ENCODE measurements at regions not wholly inside any gene's neighbourhood (a gene's known extent, or its start where the extent isn't known, plus 50 kb on each side); places are given as distances from the start of the nearest gene placed in this dataset.
"Not testable (repeated sequence)": the region's sequence is repeated elsewhere in the genome, so short reads cannot be mapped to it uniquely, and the experiment has no call there.

DNA sequence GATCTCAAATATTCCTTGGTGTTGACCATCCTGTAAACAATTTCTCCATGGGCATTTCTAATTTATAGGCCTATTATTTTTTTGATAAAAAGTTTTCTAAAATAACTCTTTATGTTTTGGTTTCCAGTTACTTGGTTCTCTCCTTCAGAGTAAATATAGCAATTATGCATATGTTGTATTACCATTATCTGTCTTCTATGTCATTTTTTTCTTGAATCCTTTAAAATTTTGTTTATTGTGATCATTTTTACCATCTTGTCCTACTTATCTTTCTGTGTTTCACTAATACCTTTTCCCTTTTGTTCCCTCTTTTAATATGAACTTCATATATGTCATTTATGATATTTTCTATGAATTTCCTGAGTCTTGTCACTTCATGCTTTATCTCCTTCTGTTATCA, 341.1 kb downstream of the PDCD6IP start:
- no peak for DNase-seq

DNA sequence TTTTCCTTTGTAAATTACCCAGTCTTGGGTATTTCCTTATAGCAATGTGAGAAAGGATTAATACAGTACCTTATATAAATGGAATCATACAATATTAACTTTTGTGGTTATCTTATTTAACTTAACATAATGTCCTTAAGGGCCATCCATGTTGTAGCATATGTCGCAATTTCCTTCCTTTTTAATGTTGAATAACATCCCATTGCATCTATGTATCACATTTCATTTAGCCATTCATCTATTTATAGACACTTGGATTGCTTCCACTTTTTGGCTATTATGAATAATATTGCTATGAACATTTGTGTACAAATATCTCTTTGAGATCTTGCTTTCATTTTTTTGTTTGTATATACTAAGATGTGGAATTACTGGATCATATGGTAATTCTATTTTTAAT, 342.2 kb downstream of the PDCD6IP start:
- no peak for DNase-seq

DNA sequence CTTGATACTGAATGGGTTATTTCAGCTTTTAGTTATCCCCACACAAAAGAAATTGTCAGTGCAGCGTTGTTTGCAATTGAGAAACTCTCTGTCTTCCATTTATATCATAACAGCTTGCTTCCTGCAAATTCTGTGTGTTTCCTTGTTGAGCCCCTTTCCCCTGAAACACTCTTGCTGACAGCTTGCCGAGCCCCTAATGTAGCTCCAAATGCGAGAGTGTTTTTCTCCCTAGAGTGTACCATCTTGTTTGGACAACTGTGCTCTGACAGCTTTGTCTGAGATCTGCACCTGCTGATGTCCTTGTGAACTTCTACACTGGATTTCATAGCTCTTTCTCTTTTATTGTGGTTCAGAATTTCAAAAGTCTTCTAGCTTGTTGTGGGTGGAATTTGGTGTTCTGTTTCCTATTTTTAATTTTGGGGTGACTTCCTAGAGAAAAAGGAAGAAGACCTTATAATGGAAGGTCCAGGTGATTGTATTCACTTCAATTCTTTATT, 343.5 kb downstream of the PDCD6IP start:
- no peak for DNase-seq

DNA sequence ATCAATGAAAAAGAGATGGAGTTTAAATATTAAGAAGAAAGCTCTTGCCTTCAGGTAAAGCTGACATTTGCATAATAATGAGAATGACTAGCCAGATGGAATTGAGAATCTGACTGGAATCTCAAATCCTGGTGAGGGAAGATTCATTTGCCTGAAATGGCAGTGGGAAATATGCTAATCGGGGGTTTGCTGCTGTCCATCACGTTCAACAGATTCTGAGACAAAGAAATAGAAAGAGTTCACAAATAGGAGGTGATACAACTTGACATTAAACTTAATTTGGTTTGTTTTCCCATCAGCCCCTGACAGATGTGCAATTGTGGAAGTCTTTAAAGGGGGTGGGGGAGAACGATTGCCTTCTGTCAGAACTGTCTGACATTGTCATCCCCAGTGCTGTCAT, 347.4 kb downstream of the PDCD6IP start:
- no peak for DNase-seq

DNA sequence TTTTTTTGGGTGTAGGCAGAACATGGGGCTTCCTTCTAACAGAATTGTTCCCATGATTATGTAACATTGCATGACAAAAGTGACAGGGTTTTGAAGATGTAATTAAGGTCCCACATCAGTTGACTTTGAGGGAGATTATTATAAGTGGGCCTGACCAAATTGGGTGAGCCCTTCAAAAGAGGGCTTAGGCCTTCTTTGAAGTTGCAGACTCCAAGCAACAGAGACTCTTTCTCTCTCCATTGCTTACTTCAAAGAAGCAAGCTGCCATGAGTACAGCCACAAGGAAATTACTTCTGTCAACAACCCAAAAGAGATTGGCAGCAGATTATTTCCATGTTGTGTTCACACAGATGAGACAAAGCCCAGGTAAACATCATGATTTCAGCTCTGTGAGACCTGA, 348.2 kb downstream of the PDCD6IP start:
- DNase-seq: no peak

DNA sequence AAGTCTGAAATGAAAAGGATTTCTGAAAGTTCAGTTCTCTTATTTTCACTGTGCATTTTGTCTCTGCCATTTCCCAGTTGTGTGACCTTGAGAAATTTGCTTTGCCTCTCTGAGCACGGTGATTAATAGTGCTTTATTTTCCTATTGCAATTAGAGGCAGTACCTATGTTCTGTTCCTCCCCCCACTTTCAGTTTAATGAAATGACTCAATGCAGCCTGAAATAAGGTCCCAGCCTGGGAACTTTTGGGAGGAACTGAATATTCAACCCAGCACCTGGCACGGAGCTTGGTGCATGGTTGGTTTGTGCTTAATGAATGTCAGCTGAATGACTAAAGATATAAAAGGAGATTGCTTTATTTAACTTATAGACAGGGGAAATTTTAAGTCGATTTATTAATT, 352.6 kb downstream of the PDCD6IP start:
- DNase-seq: no peak

DNA sequence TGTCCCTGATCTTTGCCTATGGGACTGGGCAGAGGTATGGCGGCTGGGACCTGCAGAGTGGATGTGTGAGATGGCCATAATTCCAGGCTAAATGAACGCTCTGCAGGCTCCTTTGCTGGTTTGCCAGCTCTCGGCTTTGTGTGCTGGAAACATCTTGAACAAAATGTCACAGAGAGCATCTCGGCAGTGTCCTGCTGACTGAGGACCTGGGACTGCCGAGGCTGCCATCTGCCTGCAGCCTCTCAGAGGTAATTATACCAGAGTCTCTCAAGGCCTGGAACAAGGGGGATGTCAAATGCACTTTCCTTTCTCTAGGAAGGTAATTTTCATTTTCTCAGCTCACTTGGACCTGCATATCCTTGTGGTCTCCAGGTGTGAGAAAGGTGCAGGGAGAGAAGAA, 354.2 kb downstream of the PDCD6IP start:
- no peak for DNase-seq

DNA sequence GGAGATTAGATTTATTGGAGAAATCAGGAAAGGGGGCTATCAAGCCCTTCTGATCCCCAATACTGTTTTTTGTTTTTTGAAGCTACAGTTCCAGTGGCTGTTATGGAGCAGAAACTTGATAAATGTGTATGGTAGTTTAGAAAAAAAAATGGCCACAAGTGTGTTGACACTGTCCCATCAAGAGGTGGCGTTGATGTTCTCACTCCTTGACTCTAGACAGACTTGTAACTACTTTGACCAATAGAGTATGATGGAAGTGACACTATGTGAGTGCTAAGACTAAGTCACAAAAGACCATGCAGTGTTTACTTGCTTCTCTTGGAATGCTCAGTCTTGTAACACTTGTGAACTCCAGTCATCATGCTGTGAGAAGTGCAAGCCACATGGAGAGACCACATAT, 356.7 kb downstream of the PDCD6IP start:
- DNase-seq: no peak

DNA sequence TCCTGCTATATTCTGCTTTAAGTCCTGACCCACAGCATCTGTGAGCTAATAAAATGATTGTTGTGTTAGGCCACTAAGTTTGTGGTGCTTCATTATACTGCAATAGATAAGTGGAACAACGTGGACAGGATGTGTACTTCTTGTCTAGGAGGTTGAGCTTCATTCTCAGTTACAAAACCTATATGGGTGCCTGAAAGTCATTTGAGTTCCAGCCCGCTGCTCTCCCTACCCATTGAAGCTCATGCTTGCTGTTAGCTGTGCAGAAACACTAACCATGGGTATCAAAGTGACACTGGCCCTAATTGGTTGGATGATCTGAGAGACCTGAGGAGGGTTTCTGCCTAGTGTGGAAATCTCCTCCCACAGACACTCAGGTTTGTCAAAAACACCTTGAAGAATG, 357.2 kb downstream of the PDCD6IP start:
- DNase-seq: no peak

DNA sequence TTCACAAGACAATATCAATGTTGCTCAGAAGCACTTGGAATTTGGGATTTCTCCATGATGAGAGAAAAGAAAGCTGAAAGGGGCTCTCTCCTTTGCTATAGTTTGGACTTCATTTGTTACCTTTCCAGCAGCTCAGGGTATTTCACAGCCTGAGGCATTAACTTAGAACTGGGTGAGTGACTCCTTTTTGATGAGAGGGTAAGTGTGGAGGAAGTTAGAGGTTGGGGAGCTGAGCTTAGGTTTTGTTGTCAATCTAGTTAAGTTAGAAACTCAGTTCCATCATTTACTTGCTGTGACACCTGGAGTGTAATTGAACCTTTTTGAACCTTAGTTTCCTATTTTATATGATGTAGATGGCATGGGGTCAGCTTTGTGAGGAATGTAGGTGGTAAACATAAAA, 359.1 kb downstream of the PDCD6IP start:
- DNase-seq: no peak

DNA sequence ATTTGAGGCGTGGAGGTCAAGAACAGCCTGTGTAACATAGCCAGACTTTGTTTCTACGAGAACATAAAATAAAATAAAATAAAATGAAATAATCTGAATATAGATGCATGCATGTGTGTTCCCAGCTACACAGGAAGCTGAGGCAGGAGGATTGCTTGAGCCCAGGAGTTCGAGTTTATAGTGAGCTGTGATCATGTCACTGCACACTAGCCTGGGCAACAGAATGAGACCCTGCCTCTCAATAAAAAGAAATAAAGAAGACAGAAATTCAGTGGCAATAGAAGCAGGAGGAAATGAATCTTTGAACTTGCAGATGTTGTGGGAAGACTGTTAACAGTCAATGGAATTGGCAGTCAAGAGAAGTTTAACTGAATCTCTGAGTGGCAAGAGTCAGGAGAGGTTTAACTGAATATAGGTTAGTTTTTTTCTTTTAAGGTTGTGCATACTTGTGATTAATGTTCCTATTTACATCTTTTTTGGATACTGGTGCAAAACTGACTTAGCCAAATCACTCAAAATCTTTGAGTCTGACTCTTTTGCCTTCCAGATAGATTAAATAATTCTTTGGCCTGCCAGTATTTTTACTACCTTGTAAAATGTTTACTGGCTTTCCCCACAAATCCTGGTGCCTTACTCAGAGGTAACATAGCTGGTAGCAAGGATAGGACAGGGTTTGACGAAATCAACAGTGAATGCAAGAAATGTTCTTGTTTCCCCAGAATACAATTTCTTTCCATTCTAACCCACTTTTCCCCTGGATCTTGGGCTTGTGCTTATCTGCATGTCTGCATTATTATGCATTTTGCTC, 361.4 kb downstream of the PDCD6IP start:
- no peak for DNase-seq

DNA sequence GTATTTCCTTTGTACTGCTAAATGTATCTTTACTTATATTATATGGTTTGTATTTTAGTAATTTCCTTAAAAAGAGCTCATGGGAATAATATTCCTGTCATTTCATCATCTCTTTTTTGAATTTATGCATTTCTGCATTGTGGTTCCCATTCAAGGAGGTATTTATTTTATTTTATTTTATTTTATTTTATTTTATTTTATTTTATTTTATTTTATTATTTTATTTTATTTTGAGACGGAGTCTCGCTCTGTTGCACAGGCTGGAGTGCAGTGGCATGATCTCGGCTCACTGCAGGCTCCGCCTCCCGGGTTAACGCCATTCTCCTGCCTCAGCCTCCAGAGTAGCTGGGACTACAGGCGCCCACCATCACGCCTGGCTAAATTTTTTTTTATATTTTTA, 371.2 kb downstream of the PDCD6IP start:
- not testable (repeated sequence) for DNase-seq

DNA sequence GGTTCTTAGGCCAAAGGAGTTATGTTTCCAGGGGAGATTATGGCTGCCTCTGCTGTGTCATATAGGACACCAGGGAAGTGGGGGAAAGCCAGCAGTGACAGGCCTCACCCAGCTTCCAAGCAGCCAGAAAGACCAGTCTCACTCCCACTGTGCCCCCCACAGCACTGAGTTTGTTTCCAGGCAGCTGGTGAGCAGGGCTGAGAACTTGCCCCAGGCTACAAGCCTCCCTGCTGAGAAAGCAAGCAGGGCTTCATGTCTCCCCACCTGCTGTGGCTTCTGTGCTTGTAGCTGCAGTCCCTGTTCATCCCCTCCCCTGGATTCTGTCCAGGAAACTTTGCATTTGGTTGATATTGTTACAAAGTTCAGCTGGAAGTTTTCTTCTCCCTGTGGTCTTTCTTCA, 376.3 kb downstream of the PDCD6IP start:
- DNase-seq: no peak

DNA sequence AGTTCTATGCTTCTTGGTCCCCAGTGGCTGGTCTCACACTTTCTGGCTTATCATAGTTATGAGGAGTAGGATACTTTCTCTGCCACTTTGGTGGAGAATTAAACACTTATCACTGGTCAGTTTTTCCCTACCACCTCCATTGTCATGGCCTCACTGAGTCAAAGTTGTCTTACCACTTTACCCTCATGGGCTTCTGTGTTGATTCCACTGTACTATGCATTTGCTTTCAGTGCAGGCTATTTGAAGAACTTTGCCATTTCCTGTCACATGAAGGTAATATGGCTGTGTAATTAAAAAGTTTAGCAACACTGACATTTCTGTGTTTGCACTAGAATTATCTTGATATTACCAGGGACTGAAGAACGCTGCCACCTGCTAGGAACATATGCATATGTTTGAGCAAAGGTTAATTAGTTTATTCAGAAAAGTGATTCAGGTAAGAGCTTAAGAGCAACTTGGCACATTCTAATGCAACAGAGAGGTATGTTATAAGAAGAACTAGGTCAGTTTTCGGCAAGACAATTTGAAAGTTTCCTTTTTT, 377.3 kb downstream of the PDCD6IP start:
- DNase-seq: no peak

DNA sequence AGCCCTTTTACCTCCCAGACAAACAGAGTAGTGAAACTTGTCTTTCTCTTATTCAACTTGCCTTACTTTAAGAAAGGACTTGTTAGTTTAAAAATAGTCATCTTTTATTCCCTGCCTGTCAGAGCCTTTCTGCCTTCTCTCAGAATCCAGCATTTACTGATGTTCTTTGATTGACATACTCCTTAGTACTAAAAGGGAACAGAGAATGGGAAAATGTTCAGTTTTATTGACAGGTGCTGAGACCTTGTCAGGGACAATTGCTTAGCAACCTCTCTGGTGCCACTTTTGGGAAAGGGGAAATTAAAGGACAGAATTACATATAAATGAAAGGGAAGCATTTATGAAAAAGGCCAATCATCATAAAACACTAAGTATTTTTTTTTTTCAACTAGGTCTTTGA, 378.3 kb downstream of the PDCD6IP start:
- no peak for DNase-seq

DNA sequence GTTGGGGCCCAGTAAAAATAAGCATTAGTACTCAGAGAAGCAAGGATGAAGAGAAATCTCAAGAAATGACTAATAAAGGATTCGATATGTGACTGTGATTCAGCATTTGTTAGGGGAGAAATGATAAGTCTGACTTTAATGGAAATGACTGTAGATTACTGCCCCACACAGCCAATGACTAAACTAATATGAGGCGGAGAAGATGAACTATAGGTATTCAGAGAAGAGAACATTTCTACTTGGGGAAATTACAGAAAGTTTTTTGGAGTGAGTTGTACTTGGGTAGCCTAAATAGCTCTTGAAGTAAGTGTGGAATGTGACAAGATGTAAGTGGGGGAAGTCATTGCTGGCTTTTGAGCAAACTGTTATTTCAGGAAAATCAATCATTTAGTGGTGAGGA, 380.0 kb downstream of the PDCD6IP start:
- DNase-seq: no peak

DNA sequence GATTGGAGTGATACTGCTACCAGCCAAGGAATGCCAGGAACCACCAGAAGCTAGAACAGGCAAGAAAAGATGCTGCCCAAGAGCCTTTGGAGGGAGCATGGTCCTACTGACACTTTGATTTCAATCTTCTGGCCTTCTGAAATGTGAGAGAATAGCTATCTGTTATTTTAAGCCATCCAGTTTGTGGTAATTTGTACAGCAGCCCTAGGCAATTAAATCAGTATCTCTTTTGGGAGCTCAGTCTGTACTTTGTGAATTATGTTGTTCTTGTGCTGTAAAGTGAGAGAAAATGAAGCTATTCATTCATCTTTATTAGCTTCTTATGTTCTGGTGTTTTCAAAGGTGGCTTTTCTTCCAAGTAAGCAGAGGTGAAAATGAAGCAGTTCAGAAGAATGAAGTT, 381.3 kb downstream of the PDCD6IP start:
- no peak for DNase-seq

DNA sequence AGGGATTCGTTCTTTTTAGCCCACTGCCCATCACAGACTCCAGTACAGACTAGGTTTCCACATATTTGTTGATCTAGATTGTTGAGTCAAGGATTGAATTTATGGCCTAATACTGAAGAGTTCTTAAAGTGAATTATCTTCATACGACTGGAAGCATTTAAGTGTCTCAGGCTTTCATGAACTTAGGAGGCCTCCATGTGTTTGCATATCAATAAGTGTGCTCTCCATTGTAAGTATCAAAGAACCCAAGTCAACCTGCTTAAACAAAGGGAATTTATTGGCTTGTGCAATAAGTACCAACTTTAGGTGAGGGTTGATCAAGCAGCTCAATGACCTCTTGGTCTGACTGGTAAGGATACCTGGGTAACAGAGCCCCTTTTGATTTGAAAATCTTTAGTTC, 382.1 kb downstream of the PDCD6IP start:
- DNase-seq: no peak

DNA sequence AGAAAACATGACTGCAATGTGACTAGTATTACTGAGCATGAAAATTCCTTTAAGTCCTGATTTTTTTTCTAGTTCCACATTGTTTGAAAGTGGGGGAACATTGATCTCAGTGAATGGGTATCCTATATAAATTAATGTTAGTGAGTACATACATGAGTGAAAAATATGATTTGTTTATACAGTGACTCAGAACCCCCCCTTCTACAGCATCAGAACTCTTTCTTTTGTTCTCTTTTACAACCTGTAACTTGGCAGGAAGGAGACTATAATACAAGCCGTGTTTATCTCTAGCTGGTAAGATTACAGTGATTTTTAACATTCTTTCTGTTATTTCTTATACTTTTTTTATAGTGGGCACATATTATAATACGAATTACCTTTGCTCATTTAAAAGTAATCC, 384.7 kb downstream of the PDCD6IP start:
- DNase-seq: no peak

DNA sequence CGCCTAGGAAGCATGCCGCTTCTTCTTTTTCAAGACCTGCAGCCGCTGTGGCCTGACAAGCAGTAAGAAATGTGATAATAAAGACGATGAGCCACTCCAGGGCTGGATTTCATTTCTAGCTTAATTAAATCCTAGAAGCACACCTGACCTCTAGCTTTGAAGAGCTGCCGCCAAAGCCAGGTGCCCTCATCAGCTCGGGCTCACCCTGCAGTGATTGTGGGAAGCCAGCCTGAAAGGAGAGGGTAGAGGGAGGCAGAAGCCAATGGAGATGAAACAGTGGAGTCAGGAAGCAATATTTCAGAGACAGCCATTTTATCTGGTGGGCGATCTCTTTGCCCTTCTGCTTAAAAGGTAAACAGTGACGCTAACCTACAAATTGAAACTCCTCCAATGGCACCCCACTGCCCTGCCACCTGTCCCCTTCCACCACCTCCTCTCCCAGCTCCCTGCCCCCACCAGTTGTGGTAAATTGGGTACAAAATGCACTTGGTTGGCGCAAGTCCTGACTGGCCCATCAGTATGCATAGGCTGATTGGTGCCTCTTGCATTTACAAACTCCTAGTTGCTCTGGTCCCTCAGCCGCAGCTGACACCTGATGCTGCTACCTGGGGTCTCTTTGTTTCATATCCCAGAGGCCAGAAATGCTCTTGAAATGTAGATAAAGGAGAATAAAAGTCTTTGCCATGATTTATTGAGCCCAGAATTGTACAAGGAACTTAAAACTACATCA, 385.3 kb downstream of the PDCD6IP start:
- no peak for DNase-seq

DNA sequence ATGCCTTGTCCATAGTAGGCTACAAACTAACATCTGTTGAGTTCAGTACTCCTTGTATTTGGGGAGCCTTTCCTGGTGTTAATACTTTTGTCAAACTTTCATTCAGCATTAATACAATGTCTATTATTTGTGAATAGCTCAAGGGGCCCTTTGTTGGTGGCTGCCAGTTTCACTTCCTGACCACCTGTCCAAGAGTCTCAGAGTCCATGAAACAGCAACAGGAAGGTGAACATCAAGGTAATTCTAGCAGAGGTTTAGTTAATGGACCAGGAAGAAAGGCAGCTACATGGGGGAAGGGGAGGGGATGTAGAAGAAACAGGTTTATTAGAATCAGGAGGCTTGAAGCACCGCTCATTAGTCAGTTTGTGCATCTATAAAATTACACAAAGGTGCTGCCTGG, 386.9 kb downstream of the PDCD6IP start:
- no peak for DNase-seq

DNA sequence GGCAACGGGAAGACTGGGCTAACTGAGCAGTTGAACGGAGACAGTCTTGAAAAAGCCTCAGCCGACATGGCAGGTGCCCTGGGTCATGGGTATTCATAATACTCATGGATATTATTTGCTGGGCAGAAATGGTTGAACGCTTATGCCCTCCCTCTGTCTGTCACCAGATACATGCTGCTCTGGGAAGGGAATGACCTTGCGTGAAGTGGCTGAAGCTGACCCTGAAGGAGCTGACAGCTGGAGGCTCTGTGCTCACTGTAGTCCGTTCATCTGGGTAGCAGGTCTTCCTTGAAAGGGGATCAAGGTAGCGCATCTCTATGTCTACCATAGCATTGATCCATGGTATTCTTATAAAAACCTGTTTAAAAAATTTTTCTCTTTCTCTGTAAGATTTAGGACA, 390.7 kb downstream of the PDCD6IP start:
- no peak for DNase-seq

DNA sequence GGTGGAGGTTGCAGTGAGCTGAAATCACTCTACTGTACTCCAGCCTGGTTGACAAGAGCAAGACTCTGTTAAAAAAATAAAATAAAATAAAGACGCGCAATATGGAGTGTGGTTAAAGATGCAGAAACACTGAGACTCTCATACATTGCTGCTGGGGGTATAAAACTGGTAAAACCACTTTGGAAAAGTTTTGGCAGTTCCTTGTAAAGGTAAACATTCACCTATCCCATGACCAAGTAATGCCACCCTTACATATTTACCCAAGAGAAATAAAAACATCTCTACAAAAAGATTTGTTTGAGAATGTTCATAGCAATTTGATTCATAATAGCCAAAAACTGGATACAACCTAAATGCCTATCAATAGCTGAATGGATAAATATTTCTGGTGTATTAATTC, 398.5 kb downstream of the PDCD6IP start:
- DNase-seq: no peak

DNA sequence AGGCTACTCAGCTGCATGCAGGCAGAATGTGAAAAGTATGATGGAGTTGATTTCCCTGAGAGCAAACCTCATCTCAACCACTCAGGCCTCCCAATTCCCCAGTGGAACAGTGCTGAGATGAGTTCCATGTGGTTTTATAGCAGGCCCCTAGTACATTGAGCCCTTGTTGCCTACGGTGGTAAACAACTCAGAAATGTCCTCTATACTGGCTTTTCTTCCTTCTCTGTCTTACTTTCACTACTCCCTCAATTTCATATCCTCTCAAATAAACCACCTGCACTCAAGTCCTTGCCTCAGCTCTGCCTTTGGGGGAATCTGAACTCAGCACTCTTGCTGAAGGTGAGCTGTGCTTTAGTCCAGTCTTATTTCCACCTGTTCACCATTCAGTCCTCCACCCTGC, 399.9 kb downstream of the PDCD6IP start:
- DNase-seq: no peak
